GM23248 (cell line): ENCODE measurements at regions not wholly inside any gene's neighbourhood (a gene's known extent, or its start where the extent isn't known, plus 50 kb on each side); places are given as distances from the start of the nearest gene placed in this dataset.

Experiments used
- DNase-seq: peaks from one replicate; pipeline ENCODE4 v3.0.0-alpha.2; 2015
- H2AFZ ChIP-seq: fragments of 200-600 bp; sonication (generic); 2 replicates; pipeline ENCODE4 v1.6.1; 2016; ENCODE audit warnings: antibody characterized with exemption
- H3F3A ChIP-seq: fragments of 200-600 bp; sonication (generic); 2 replicates; pipeline ENCODE4 v1.6.1; 2016; ENCODE audit warnings: mild to moderate bottlenecking, antibody characterized with exemption, mixed run types; ENCODE audit not compliant: insufficient read depth
- H3K27ac ChIP-seq: fragments of 200-600 bp; sonication (generic); 2 replicates; pipeline ENCODE4 v1.5.1; 2016; ENCODE audit warnings: mild to moderate bottlenecking
- H3K27me3 ChIP-seq: fragments of 200-600 bp; sonication (generic); replicated peaks from 2 replicates; pipeline ENCODE4 v1.6.1; 2016; ENCODE audit warnings: mild to moderate bottlenecking; ENCODE audit not compliant: insufficient read depth
- H3K36me3 ChIP-seq: fragments of 200-600 bp; sonication (generic); 2 replicates; pipeline ENCODE4 v1.6.1; 2016; ENCODE audit warnings: low read depth, mild to moderate bottlenecking
- H3K4me1 ChIP-seq: fragments of 200-600 bp; sonication (generic); 2 replicates; pipeline ENCODE4 v1.6.1; 2016; ENCODE audit warnings: mild to moderate bottlenecking; ENCODE audit not compliant: insufficient read depth
- H3K4me2 ChIP-seq: fragments of 200-600 bp; sonication (generic); one replicate; pipeline ENCODE4 v1.6.1; 2016; ENCODE audit warnings: mild to moderate bottlenecking; ENCODE audit not compliant: unreplicated experiment
- H3K4me3 ChIP-seq: fragments of 200-600 bp; sonication (generic); 2 replicates; pipeline ENCODE4 v1.5.1; 2016; ENCODE audit warnings: mild to moderate bottlenecking
- H3K79me2 ChIP-seq: fragments of 200-600 bp; sonication (generic); 2 replicates; pipeline ENCODE4 v1.6.1; 2016; ENCODE audit warnings: mild to moderate bottlenecking; ENCODE audit not compliant: insufficient read depth
- H3K9ac ChIP-seq: fragments of 200-600 bp; sonication (generic); 2 replicates; pipeline ENCODE4 v1.6.1; 2016; ENCODE audit warnings: mild to moderate bottlenecking
- H3K9me2 ChIP-seq: fragments of 200-600 bp; sonication (generic); 2 replicates; pipeline ENCODE4 v1.6.1; 2016; ENCODE audit warnings: mixed run types, mild to moderate bottlenecking, moderate library complexity; ENCODE audit not compliant: insufficient read depth
- H3K9me3 ChIP-seq: fragments of 200-600 bp; sonication (generic); one replicate; pipeline ENCODE4 v1.6.1; 2017; ENCODE audit warnings: low read depth
- H4K20me1 ChIP-seq: fragments of 200-600 bp; sonication (generic); 2 replicates; pipeline ENCODE4 v1.6.0; 2016; ENCODE audit not compliant: insufficient read depth
- EZH2 ChIP-seq: fragments of 200-600 bp; sonication (generic); IDR thresholded peaks from 2 replicates; pipeline ENCODE4 v1.6.1; 2018; ENCODE audit warnings: antibody characterized with exemption, mild to moderate bottlenecking; ENCODE audit not compliant: insufficient read depth, poor library complexity, severe bottlenecking
- EZH2phosphoT487 ChIP-seq: fragments of 200-600 bp; sonication (generic); IDR thresholded peaks from 2 replicates; pipeline ENCODE4 v1.6.1; 2018; ENCODE audit warnings: antibody characterized with exemption, moderate library complexity, mild to moderate bottlenecking, low read depth; ENCODE audit not compliant: insufficient read depth
- WGBS, 2 experiments: methylation state at CpG; one replicate each; pipeline ENCODE4 v1.1.6; 2015 to 2017; ENCODE audit warnings: low lambda C conversion rate in 2 of 2, low coverage in 1 of 2; ENCODE audit errors: missing lambda C conversion rate in 2 of 2; 5-methylcytosine and 5-hydroxymethylcytosine counted together
- in situ Hi-C: fragments of 300-500 bp; cut with MboI; formaldehyde crosslinking; loops from 2 replicates; pipeline ENCODE4 v1.15.0; 2020

GRCh38 chr3:69688400-69688799, 50.9 kb upstream of the MITF start:
- DNase-seq = no peak
- Histone ChIP-seq H3K9ac (no peak overlapping the region), H3K36me3 (no peaks in the 10 kb centered on the region), H2AFZ (no peak overlapping the region), H3K4me2 (no peak overlapping the region), H3K27ac (no peak overlapping the region), H3K79me2 (no peaks in the 10 kb centered on the region), H3K4me3 (no peak overlapping the region), H3K4me1 (peaks cover 11% of the 10 kb centered on the region), H3K9me2 (no peaks in the 10 kb centered on the region), H4K20me1 (no peaks in the 10 kb centered on the region), H3K9me3 (no peaks in the 10 kb centered on the region), H3K27me3 (peaks cover 46% of the 10 kb centered on the region), H3F3A (peaks cover 14% of the 10 kb centered on the region)
- in situ Hi-C loops = loop anchor here (25.0 kb wide), 2 partner anchors 174 to 249 kb away; no protein-coding TSS in a partner anchor
- no peak for TF ChIP-seq EZH2phosphoT487
- no peak for TF ChIP-seq EZH2
- WGBS, 2 experiments = 58 to 62% methylated on average over 1 of the region's 1 CpG

- TF ChIP-seq EZH2 (no peak), EZH2phosphoT487 (no peak)
- H3K27ac ChIP-seq = no peak overlapping the region
- 76 to 78% methylated on average over 5 of the region's 5 CpGs for WGBS, 2 experiments
These were observed 51.6 kb upstream of the MITF start for GRCh38 chr3:69687641-69688040.

GRCh38 chr3:69686056-69686455, 53.2 kb upstream of the MITF start:
- no peak overlapping the region for H3K4me3 ChIP-seq
- in situ Hi-C loops = loop anchor here (25.0 kb wide), 2 partner anchors 176 to 251 kb away; no protein-coding TSS in a partner anchor
- DNase-seq = no peak
- no peak overlapping the region for H2AFZ ChIP-seq
- peaks cover 14% of the 10 kb centered on the region for H3F3A ChIP-seq
- H3K9me3 ChIP-seq = no peaks in the 10 kb centered on the region
- H3K4me1 ChIP-seq = peaks cover 11% of the 10 kb centered on the region
- 73 to 78% methylated on average over 3 of the region's 3 CpGs for WGBS, 2 experiments
- H4K20me1 ChIP-seq = no peaks in the 10 kb centered on the region
- H3K27me3 ChIP-seq = peaks cover 62% of the 10 kb centered on the region
- no peak overlapping the region for H3K27ac ChIP-seq
- H3K4me2 ChIP-seq = no peak overlapping the region
- no peak for TF ChIP-seq EZH2
- TF ChIP-seq EZH2phosphoT487 = no peak
- no peak overlapping the region for H3K9ac ChIP-seq
- H3K79me2 ChIP-seq = no peaks in the 10 kb centered on the region
- H3K9me2 ChIP-seq = no peaks in the 10 kb centered on the region
- no peaks in the 10 kb centered on the region for H3K36me3 ChIP-seq

More at GRCh38 chr3:69687641-69688040, 51.6 kb upstream of the MITF start:
- Histone ChIP-seq H3K9me3 (no peaks in the 10 kb centered on the region), H3K4me1 (peaks cover 11% of the 10 kb centered on the region), H3K4me3 (no peak overlapping the region), H3K4me2 (no peak overlapping the region), H3K36me3 (no peaks in the 10 kb centered on the region), H3K9me2 (no peaks in the 10 kb centered on the region), H4K20me1 (no peaks in the 10 kb centered on the region), H3F3A (peaks cover 14% of the 10 kb centered on the region), H2AFZ (no peak overlapping the region), H3K79me2 (no peaks in the 10 kb centered on the region), H3K27me3 (peaks cover 53% of the 10 kb centered on the region), H3K9ac (no peak overlapping the region)
- in situ Hi-C loops = loop anchor here (25.0 kb wide), 2 partner anchors 175 to 250 kb away; no protein-coding TSS in a partner anchor
- DNase-seq = no peak

- Histone ChIP-seq H2AFZ (no peak overlapping the region), H3K4me2 (no peak overlapping the region), H3K27ac (no peak overlapping the region), H3K4me1 (peaks cover 8% of the 10 kb centered on the region), H3K4me3 (no peak overlapping the region), H3K27me3 (peaks cover 59% of the 10 kb centered on the region), H4K20me1 (no peaks in the 10 kb centered on the region), H3K36me3 (no peaks in the 10 kb centered on the region), H3K9me3 (no peaks in the 10 kb centered on the region), H3K79me2 (no peaks in the 10 kb centered on the region), H3K9me2 (no peaks in the 10 kb centered on the region), H3F3A (peaks cover 14% of the 10 kb centered on the region), H3K9ac (no peak overlapping the region)
- no peak for DNase-seq
- TF ChIP-seq EZH2 (no peak), EZH2phosphoT487 (no peak)
- WGBS, 2 experiments = 61 to 70% methylated on average over 2 of the region's 2 CpGs
- in situ Hi-C loops = loop anchor here (25.0 kb wide), 2 partner anchors 178 to 253 kb away; no protein-coding TSS in a partner anchor
These were observed 54.8 kb upstream of the MITF start for GRCh38 chr3:69684309-69684961.
